Hematopoietic multipotent progenitor cell treated with erythropoietin and hydrocortisone succinate and interleukin-3 and kit ligand, for 17 days (in vitro differentiated cells): ENCODE measurements at regions not wholly inside any gene's neighbourhood (a gene's known extent, or its start where the extent isn't known, plus 50 kb on each side); places are given as distances from the start of the nearest gene placed in this dataset.
"Not testable (repeated sequence)": the region's sequence is repeated elsewhere in the genome, so short reads cannot be mapped to it uniquely, and the experiment has no call there.

Source experiments
- DNase-seq: peaks from one replicate; pipeline ENCODE4 v3.0.0-alpha.2; 2015; ENCODE audit warnings: low spot score

- no peak for DNase-seq
Observed at GRCh38 chr16:9141813-9142212, 50.4 kb downstream of the HAPSTR1 start.

GRCh38 chr16:9144106-9144505 lies 52.7 kb downstream of the HAPSTR1 start:
- DNase-seq, result no peak

- DNase-seq, result no peak
Observed at GRCh38 chr16:9148374-9149015, 57.1 kb downstream of the HAPSTR1 start.

GRCh38 chr16:9151074-9151473 lies 59.6 kb downstream of the HAPSTR1 start:
- DNase-seq, result no peak

GRCh38 chr16:9151597-9151996 lies 60.2 kb downstream of the HAPSTR1 start:
- DNase-seq, result no peak

GRCh38 chr16:9152649-9153501 lies 61.4 kb downstream of the HAPSTR1 start:
- DNase-seq, result no peak

GRCh38 chr16:9153502-9153864 lies 62.0 kb downstream of the HAPSTR1 start:
- DNase-seq, result no peak

- no peak for DNase-seq
Observed at GRCh38 chr16:9154567-9155410, 63.3 kb downstream of the HAPSTR1 start.

GRCh38 chr16:9155871-9156270 lies 64.4 kb downstream of the HAPSTR1 start:
- DNase-seq, result no peak

GRCh38 chr16:9159839-9160550 lies 68.6 kb downstream of the HAPSTR1 start:
- peak; percentile 48 for DNase-seq

GRCh38 chr16:9160551-9160911 lies 69.1 kb downstream of the HAPSTR1 start:
- DNase-seq, result no peak

GRCh38 chr16:9165681-9166080 lies 74.2 kb downstream of the HAPSTR1 start:
- DNase-seq, result no peak

GRCh38 chr16:9166326-9166993 lies 75.0 kb downstream of the HAPSTR1 start:
- not testable (repeated sequence) for DNase-seq

- DNase-seq, result no peak
Observed at GRCh38 chr16:9169094-9169493, 77.7 kb downstream of the HAPSTR1 start.

- DNase-seq, result no peak
Observed at GRCh38 chr16:9170470-9170869, 79.0 kb downstream of the HAPSTR1 start.

- no peak for DNase-seq
Observed at GRCh38 chr16:9176547-9177418, 85.3 kb downstream of the HAPSTR1 start.

GRCh38 chr16:9177861-9178260 lies 86.4 kb downstream of the HAPSTR1 start:
- DNase-seq, result no peak

- no peak for DNase-seq
Observed at GRCh38 chr16:9183682-9184353, 92.4 kb downstream of the HAPSTR1 start.

GRCh38 chr16:9184354-9184690 lies 92.9 kb downstream of the HAPSTR1 start:
- no peak for DNase-seq

GRCh38 chr16:9185381-9185780 lies 93.9 kb downstream of the HAPSTR1 start:
- DNase-seq, result no peak
